H9 (cell line): ENCODE measurements at regions not wholly inside any gene's neighbourhood (a gene's known extent, or its start where the extent isn't known, plus 50 kb on each side); places are given as distances from the start of the nearest gene placed in this dataset.

Experiments used
- DNase-seq: peaks from one replicate; pipeline ENCODE4 v3.0.0-alpha.2; 2017
- H2AFZ ChIP-seq: one replicate; pipeline ENCODE4 v1.6.1; 2013; ENCODE audit warnings: mild to moderate bottlenecking, low read length, control low read depth, moderate library complexity
- H2AK5ac ChIP-seq: 2 replicates; pipeline ENCODE4 v1.6.1; 2013; ENCODE audit warnings: low read length, control low read depth, mixed read lengths; ENCODE audit not compliant: insufficient read length
- H2BK120ac ChIP-seq: one replicate; pipeline ENCODE4 v1.6.1; 2013; ENCODE audit warnings: low read depth, mild to moderate bottlenecking, low read length, control low read depth, inconsistent platforms; ENCODE audit not compliant: poor library complexity, severe bottlenecking
- H2BK12ac ChIP-seq: 2 replicates; pipeline ENCODE4 v1.6.1; 2013; ENCODE audit warnings: low read length, control low read depth, mixed read lengths, low read depth; ENCODE audit not compliant: insufficient read length
- H2BK15ac ChIP-seq: 2 replicates; pipeline ENCODE4 v1.6.1; 2013; ENCODE audit warnings: low read depth, low read length, control low read depth
- H2BK20ac ChIP-seq: one replicate; pipeline ENCODE4 v1.6.1; 2013; ENCODE audit warnings: low read depth, mild to moderate bottlenecking, low read length, control low read depth, inconsistent platforms; ENCODE audit not compliant: poor library complexity, severe bottlenecking
- H2BK5ac ChIP-seq: 2 replicates; pipeline ENCODE4 v1.6.1; 2013; ENCODE audit warnings: low read length, control low read depth, mixed read lengths; ENCODE audit not compliant: insufficient read length
- H3K14ac ChIP-seq: 2 replicates; pipeline ENCODE4 v1.6.1; 2013; ENCODE audit warnings: low read length, control low read depth; ENCODE audit not compliant: insufficient read depth
- H3K18ac ChIP-seq: 2 replicates; pipeline ENCODE4 v1.6.1; 2013; ENCODE audit warnings: low read depth, mild to moderate bottlenecking, mixed read lengths, low read length, control low read depth; ENCODE audit not compliant: insufficient read length
- H3K23ac ChIP-seq: 2 replicates; pipeline ENCODE4 v1.6.1; 2013; ENCODE audit warnings: low read length, control low read depth, mixed read lengths, low read depth; ENCODE audit not compliant: insufficient read length
- H3K23me2 ChIP-seq: 2 replicates; pipeline ENCODE4 v1.6.1; 2013; ENCODE audit warnings: low read depth, mild to moderate bottlenecking, mixed read lengths, low read length, control low read depth; ENCODE audit not compliant: insufficient read length, poor library complexity, severe bottlenecking
- H3K27ac ChIP-seq: 2 replicates; pipeline ENCODE4 v1.5.1; 2013; ENCODE audit warnings: low read length, control low read depth, mixed read lengths, low read depth; ENCODE audit not compliant: insufficient read length
- H3K27me3 ChIP-seq: 2 replicates; pipeline ENCODE4 v1.6.1; 2013; ENCODE audit warnings: low read length, control low read depth, inconsistent platforms; ENCODE audit not compliant: insufficient read depth
- H3K4ac ChIP-seq: 2 replicates; pipeline ENCODE4 v1.6.1; 2013; ENCODE audit warnings: low read depth, mild to moderate bottlenecking, control low read depth, inconsistent platforms, low read length, moderate library complexity
- H3K4me1 ChIP-seq: 2 replicates; pipeline ENCODE4 v1.6.1; 2013; ENCODE audit warnings: low read length, control low read depth, inconsistent platforms; ENCODE audit not compliant: insufficient read depth
- H3K4me2 ChIP-seq: 2 replicates; pipeline ENCODE4 v1.6.1; 2013; ENCODE audit warnings: low read length, control low read depth, mixed read lengths; ENCODE audit not compliant: insufficient read length, insufficient read depth
- H3K56ac ChIP-seq: 2 replicates; pipeline ENCODE4 v1.6.1; 2013; ENCODE audit warnings: low read depth, mild to moderate bottlenecking, mixed read lengths, low read length, control low read depth; ENCODE audit not compliant: insufficient read length
- H3K79me1 ChIP-seq: 2 replicates; pipeline ENCODE4 v1.6.1; 2013; ENCODE audit warnings: low read depth, mild to moderate bottlenecking, moderate library complexity, low read length, control low read depth, inconsistent platforms; ENCODE audit not compliant: insufficient read depth, poor library complexity, severe bottlenecking
- H3K79me2 ChIP-seq: 2 replicates; pipeline ENCODE4 v1.6.1; 2013; ENCODE audit warnings: low read length, control low read depth, inconsistent platforms; ENCODE audit not compliant: insufficient read depth
- H3K9ac ChIP-seq: 2 replicates; pipeline ENCODE4 v1.6.1; 2013; ENCODE audit warnings: low read length, control low read depth, mixed read lengths; ENCODE audit not compliant: insufficient read length; ENCODE audit errors: extremely low read depth
- H3K9me3 ChIP-seq: one replicate; pipeline ENCODE4 v1.6.1; 2013; ENCODE audit warnings: low read depth, low read length, inconsistent platforms; ENCODE audit not compliant: control insufficient read depth
- H3T11ph ChIP-seq: one replicate; pipeline ENCODE4 v1.6.1; 2013; ENCODE audit warnings: mild to moderate bottlenecking, low read length, control low read depth, inconsistent platforms
- H4K20me1 ChIP-seq: one replicate; pipeline ENCODE4 v1.6.1; 2013; ENCODE audit not compliant: control insufficient read depth, insufficient read length, insufficient read depth
- H4K5ac ChIP-seq: 2 replicates; pipeline ENCODE4 v1.6.1; 2013; ENCODE audit warnings: low read depth, mild to moderate bottlenecking, mixed read lengths, low read length, control low read depth; ENCODE audit not compliant: insufficient read length
- H4K8ac ChIP-seq: replicated peaks from 2 replicates; pipeline ENCODE4 v1.6.1; 2013; ENCODE audit warnings: low read length, control low read depth, mixed read lengths, low read depth; ENCODE audit not compliant: insufficient read length
- H4K91ac ChIP-seq: 2 replicates; pipeline ENCODE4 v1.6.1; 2013; ENCODE audit warnings: low read depth, mild to moderate bottlenecking, moderate library complexity, mixed read lengths, low read length, control low read depth; ENCODE audit not compliant: insufficient read length
- H3K27ac Mint-ChIP-seq, 3 experiments: 2 replicates in 2 of 3; 3 replicates in 1 of 3; pipeline ENCODE4 v1.8.0; 2020 to 2021; ENCODE audit warnings: mixed read lengths in 3 of 3, mild to moderate bottlenecking in 1 of 3, moderate library complexity in 1 of 3
- H3K27me3 Mint-ChIP-seq: 2 replicates; pipeline ENCODE4 v1.8.0; 2021; ENCODE audit warnings: low read depth, mild to moderate bottlenecking, moderate library complexity, mixed read lengths
- H3K36me3 Mint-ChIP-seq, 3 experiments: 2 replicates in 2 of 3; 3 replicates in 1 of 3; pipeline ENCODE4 v1.8.0; 2020 to 2021; ENCODE audit warnings: low read depth in 3 of 3, mixed read lengths in 3 of 3; ENCODE audit not compliant: insufficient read depth in 1 of 3
- H3K4me1 Mint-ChIP-seq, 2 experiments: 2 replicates each; pipeline ENCODE4 v1.8.0; 2020; ENCODE audit warnings: mixed read lengths in 2 of 2
- H3K4me3 Mint-ChIP-seq, 2 experiments: 2 replicates in 1 of 2; 3 replicates in 1 of 2; pipeline ENCODE4 v1.8.0; 2020 to 2021; ENCODE audit warnings: mild to moderate bottlenecking in 2 of 2, mixed read lengths in 2 of 2, moderate library complexity in 1 of 2
- H3K9me3 Mint-ChIP-seq, 2 experiments: 2 replicates in 1 of 2; 3 replicates in 1 of 2; pipeline ENCODE4 v1.8.0; 2020; ENCODE audit warnings: mild to moderate bottlenecking in 2 of 2, mixed read lengths in 2 of 2, moderate library complexity in 1 of 2
- CTCF ChIP-seq: fragments of 200-600 bp; sonication (generic); conservative IDR thresholded peaks from 3 replicates; pipeline ENCODE4 v1.8.0; 2021; ENCODE audit warnings: antibody characterized with exemption, mild to moderate bottlenecking
- WGBS: extraction: QIAGEN DNeasy Blood & Tissue Kit; methylation state at CpG from one replicate; pipeline ENCODE4 v1.1.7; 2013; ENCODE audit warnings: missing lambda C conversion rate, low lambda C conversion rate, mixed read lengths; ENCODE audit not compliant: insufficient read length; ENCODE audit errors: extremely low coverage; 5-methylcytosine and 5-hydroxymethylcytosine counted together

DNA sequence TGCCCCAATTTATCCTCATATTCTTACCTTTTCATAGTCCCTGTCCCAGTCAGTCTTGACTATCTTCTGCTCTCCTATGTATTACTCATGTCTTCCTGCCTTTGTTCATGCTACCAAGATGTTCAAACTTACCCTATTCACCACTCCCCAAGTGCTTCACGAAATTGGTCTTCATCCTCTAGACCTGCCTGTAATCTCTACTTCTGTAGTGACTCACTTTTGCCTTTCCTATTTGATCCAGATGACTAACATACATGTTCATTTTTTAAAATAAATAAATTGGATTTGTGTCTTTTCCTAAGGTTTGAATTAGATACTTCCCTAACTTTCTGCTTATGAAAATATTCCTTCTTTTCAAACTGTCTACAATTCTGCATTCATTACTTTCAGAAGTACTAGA, 107.7 kb upstream of the PPM1H start:
- H3K56ac ChIP-seq = no peak overlapping the region
- H3K27me3 ChIP-seq = no peaks in the 10 kb centered on the region
- no peak overlapping the region for H3K14ac ChIP-seq
- no peak overlapping the region for H3K4me2 ChIP-seq
- no peak overlapping the region for H2BK12ac ChIP-seq
- H3K4me3 Mint-ChIP-seq = no peak overlapping the region
- no peaks in the 10 kb centered on the region for H3K4me1 Mint-ChIP-seq
- H3K9me3 ChIP-seq = no peaks in the 10 kb centered on the region
- H4K20me1 ChIP-seq = no peaks in the 10 kb centered on the region
- H3K27me3 Mint-ChIP-seq = no peaks in the 10 kb centered on the region
- H4K5ac ChIP-seq = no peak overlapping the region
- H3K9ac ChIP-seq = no peak overlapping the region
- no peaks in the 10 kb centered on the region for H3K4me1 ChIP-seq
- no peaks in the 10 kb centered on the region for H3K23me2 ChIP-seq
- H2BK120ac ChIP-seq = no peak overlapping the region
- no peak overlapping the region for H3K18ac ChIP-seq
- H3T11ph ChIP-seq = no peak overlapping the region
- H2AK5ac ChIP-seq = no peak overlapping the region
- no peak overlapping the region for H3K23ac ChIP-seq
- no peaks in the 10 kb centered on the region for H3K79me1 ChIP-seq
- no peak for DNase-seq
- H4K91ac ChIP-seq = no peak overlapping the region
- no peaks in the 10 kb centered on the region for H3K9me3 Mint-ChIP-seq
- no peak for TF ChIP-seq CTCF
- H3K27ac Mint-ChIP-seq = no peak overlapping the region
- no peak overlapping the region for H4K8ac ChIP-seq
- H2BK15ac ChIP-seq = no peak overlapping the region
- WGBS = no CpG with 5 or more reads among the region's 1 CpG
- H3K4ac ChIP-seq = no peak overlapping the region
- H3K27ac ChIP-seq = no peak overlapping the region
- no peak overlapping the region for H2BK5ac ChIP-seq
- H3K79me2 ChIP-seq = no peaks in the 10 kb centered on the region
- no peak overlapping the region for H2AFZ ChIP-seq
- no peaks in the 10 kb centered on the region for H3K36me3 Mint-ChIP-seq
- H2BK20ac ChIP-seq = no peak overlapping the region
